ENCODE measurements at regions not wholly inside any gene's neighbourhood (a gene's known extent, or its start where the extent isn't known, plus 50 kb on each side); places are given as distances from the start of the nearest gene placed in this dataset.
"Not testable (repeated sequence)": the region's sequence is repeated elsewhere in the genome, so short reads cannot be mapped to it uniquely, and the experiment has no call there.

GRCh38 chr1:149360351-149360750 lies 114.5 kb upstream of the NBPF19 start:
- intact Hi-C loops (cut with micrococcal nuclease; ENCODE audit: unreplicated experiment); CTCF ChIA-PET; H3K79me2 ChIP-seq (ENCODE audit: control insufficient read depth, insufficient read depth, low read length); H4K20me1 ChIP-seq (ENCODE audit: control insufficient read depth, insufficient read depth); H3K4me1 ChIP-seq (ENCODE audit: control insufficient read depth, insufficient read depth, low read length); H3K27me3 ChIP-seq (replicated peaks in 1 of 2; ENCODE audit: control insufficient read depth in 2 of 2, insufficient read depth in 2 of 2, low read length in 1 of 2); ATAC-seq; SMC1A ChIA-PET (ENCODE audit: uncharacterized antibody, unreplicated experiment); DNase-seq (ENCODE audit: low read depth, low spot score); H3K36me3 ChIP-seq (ENCODE audit: control insufficient read depth in 2 of 2, insufficient read depth in 2 of 2, low read length in 1 of 2); POLR2A ChIA-PET; H3K27ac ChIP-seq (ENCODE audit: control insufficient read depth, insufficient read depth); H3K9ac ChIP-seq (ENCODE audit: control insufficient read depth, insufficient read depth, low read length); FAIRE-seq; H3K4me2 ChIP-seq (ENCODE audit: control insufficient read depth, insufficient read depth); H3K4me3 ChIP-seq; RAD21 ChIA-PET (ENCODE audit: unreplicated experiment); BruUV-seq (replicated peaks); H2AFZ ChIP-seq (ENCODE audit: control insufficient read depth, low read depth, low read length); in situ Hi-C loops (cut with MboI); H3K9me3 ChIP-seq (replicated peaks; ENCODE audit: control insufficient read depth, insufficient read depth, low read length): not testable (repeated sequence)
- WGBS (ENCODE audit: insufficient coverage, insufficient replicate concordance, low lambda C conversion rate, missing lambda C conversion rate), result no CpG with 5 or more reads among the region's 3 CpGs

GRCh38 chr1:149361310-149361709 lies 113.5 kb upstream of the NBPF19 start:
- POLR2A ChIA-PET; H3K9me3 ChIP-seq (replicated peaks; ENCODE audit: control insufficient read depth, insufficient read depth, low read length); CTCF ChIA-PET; H4K20me1 ChIP-seq (ENCODE audit: control insufficient read depth, insufficient read depth); ATAC-seq; BruUV-seq (replicated peaks); H3K4me1 ChIP-seq (ENCODE audit: control insufficient read depth, insufficient read depth, low read length); H3K9ac ChIP-seq (ENCODE audit: control insufficient read depth, insufficient read depth, low read length); H3K27ac ChIP-seq (ENCODE audit: control insufficient read depth, insufficient read depth); H3K36me3 ChIP-seq (ENCODE audit: control insufficient read depth in 2 of 2, insufficient read depth in 2 of 2, low read length in 1 of 2); H3K4me2 ChIP-seq (ENCODE audit: control insufficient read depth, insufficient read depth); in situ Hi-C loops (cut with MboI); H3K4me3 ChIP-seq; SMC1A ChIA-PET (ENCODE audit: uncharacterized antibody, unreplicated experiment); RAD21 ChIA-PET (ENCODE audit: unreplicated experiment); FAIRE-seq; DNase-seq (ENCODE audit: low read depth, low spot score); H3K79me2 ChIP-seq (ENCODE audit: control insufficient read depth, insufficient read depth, low read length); intact Hi-C loops (cut with micrococcal nuclease; ENCODE audit: unreplicated experiment); H2AFZ ChIP-seq (ENCODE audit: control insufficient read depth, low read depth, low read length); H3K27me3 ChIP-seq (replicated peaks in 1 of 2; ENCODE audit: control insufficient read depth in 2 of 2, insufficient read depth in 2 of 2, low read length in 1 of 2): not testable (repeated sequence)
- WGBS (ENCODE audit: insufficient coverage, insufficient replicate concordance, low lambda C conversion rate, missing lambda C conversion rate), result no CpG with 5 or more reads among the region's 2 CpGs

GRCh38 chr1:149364188-149364981 lies 110.5 kb upstream of the NBPF19 start:
- H3K4me3 ChIP-seq; H4K20me1 ChIP-seq (ENCODE audit: control insufficient read depth, insufficient read depth); H3K4me1 ChIP-seq (ENCODE audit: control insufficient read depth, insufficient read depth, low read length); POLR2A ChIA-PET; H2AFZ ChIP-seq (ENCODE audit: control insufficient read depth, low read depth, low read length); H3K4me2 ChIP-seq (ENCODE audit: control insufficient read depth, insufficient read depth); in situ Hi-C loops (cut with MboI); SMC1A ChIA-PET (ENCODE audit: uncharacterized antibody, unreplicated experiment); H3K36me3 ChIP-seq (ENCODE audit: control insufficient read depth in 2 of 2, insufficient read depth in 2 of 2, low read length in 1 of 2); DNase-seq (ENCODE audit: low read depth, low spot score); H3K79me2 ChIP-seq (ENCODE audit: control insufficient read depth, insufficient read depth, low read length); RAD21 ChIA-PET (ENCODE audit: unreplicated experiment); CTCF ChIA-PET; H3K27ac ChIP-seq (ENCODE audit: control insufficient read depth, insufficient read depth); intact Hi-C loops (cut with micrococcal nuclease; ENCODE audit: unreplicated experiment); H3K9ac ChIP-seq (ENCODE audit: control insufficient read depth, insufficient read depth, low read length); H3K9me3 ChIP-seq (replicated peaks; ENCODE audit: control insufficient read depth, insufficient read depth, low read length); FAIRE-seq; BruUV-seq (replicated peaks); H3K27me3 ChIP-seq (replicated peaks in 1 of 2; ENCODE audit: control insufficient read depth in 2 of 2, insufficient read depth in 2 of 2, low read length in 1 of 2): not testable (repeated sequence)
- WGBS (ENCODE audit: insufficient coverage, insufficient replicate concordance, low lambda C conversion rate, missing lambda C conversion rate), result no CpG with 5 or more reads among the region's 1 CpG
- peak; percentile 28; the same call in 1 of the 3 replicates for ATAC-seq

GRCh38 chr1:149366402-149366801 lies 108.4 kb upstream of the NBPF19 start:
- H3K79me2 ChIP-seq (ENCODE audit: control insufficient read depth, insufficient read depth, low read length); H3K27ac ChIP-seq (ENCODE audit: control insufficient read depth, insufficient read depth); H3K4me3 ChIP-seq; H3K9ac ChIP-seq (ENCODE audit: control insufficient read depth, insufficient read depth, low read length); H3K9me3 ChIP-seq (replicated peaks; ENCODE audit: control insufficient read depth, insufficient read depth, low read length); H3K4me1 ChIP-seq (ENCODE audit: control insufficient read depth, insufficient read depth, low read length); H3K4me2 ChIP-seq (ENCODE audit: control insufficient read depth, insufficient read depth); H2AFZ ChIP-seq (ENCODE audit: control insufficient read depth, low read depth, low read length); FAIRE-seq; SMC1A ChIA-PET (ENCODE audit: uncharacterized antibody, unreplicated experiment); H4K20me1 ChIP-seq (ENCODE audit: control insufficient read depth, insufficient read depth); BruUV-seq (replicated peaks); CTCF ChIA-PET; in situ Hi-C loops (cut with MboI); RAD21 ChIA-PET (ENCODE audit: unreplicated experiment); H3K36me3 ChIP-seq (ENCODE audit: control insufficient read depth in 2 of 2, insufficient read depth in 2 of 2, low read length in 1 of 2); ATAC-seq; intact Hi-C loops (cut with micrococcal nuclease; ENCODE audit: unreplicated experiment); H3K27me3 ChIP-seq (replicated peaks in 1 of 2; ENCODE audit: control insufficient read depth in 2 of 2, insufficient read depth in 2 of 2, low read length in 1 of 2); DNase-seq (ENCODE audit: low read depth, low spot score); POLR2A ChIA-PET: not testable (repeated sequence)
- 81% methylated on average over 1 of the region's 1 CpG for WGBS (ENCODE audit: insufficient coverage, insufficient replicate concordance, low lambda C conversion rate, missing lambda C conversion rate)

Data from GM12878 (cell line).